HFFc6 (cell line): ENCODE measurements at regions not wholly inside any gene's neighbourhood (a gene's known extent, or its start where the extent isn't known, plus 50 kb on each side); places are given as distances from the start of the nearest gene placed in this dataset.

Source experiments
- DNase-seq: peaks from one replicate; pipeline ENCODE4 v3.0.0-alpha.2; 2018
- H3K27ac Mint-ChIP-seq: 2 replicates; pipeline ENCODE4 v1.8.0; 2020; ENCODE audit warnings: mild to moderate bottlenecking, mixed read lengths
- H3K27me3 Mint-ChIP-seq: 2 replicates; pipeline ENCODE4 v1.8.0; 2021; ENCODE audit warnings: mild to moderate bottlenecking, moderate library complexity, mixed read lengths; ENCODE audit not compliant: insufficient read depth
- H3K36me3 Mint-ChIP-seq: 2 replicates; pipeline ENCODE4 v1.8.0; 2021; ENCODE audit warnings: low read depth, mixed read lengths
- H3K4me1 Mint-ChIP-seq: 2 replicates; pipeline ENCODE4 v1.8.0; 2020; ENCODE audit warnings: low read depth, mixed read lengths
- H3K4me3 Mint-ChIP-seq: 2 replicates; pipeline ENCODE4 v1.8.0; 2020; ENCODE audit warnings: mild to moderate bottlenecking, moderate library complexity, mixed read lengths
- H3K9me3 Mint-ChIP-seq: 2 replicates; pipeline ENCODE4 v1.8.0; 2020; ENCODE audit warnings: mild to moderate bottlenecking, mixed read lengths
- TF ChIP-seq, protein P1 (sequence below): fragments of 200-600 bp; sonication (generic); IDR thresholded peaks from 2 replicates; pipeline ENCODE4 v1.5.0; 2021; ENCODE audit warnings: antibody characterized with exemption, mild to moderate bottlenecking

DNA sequence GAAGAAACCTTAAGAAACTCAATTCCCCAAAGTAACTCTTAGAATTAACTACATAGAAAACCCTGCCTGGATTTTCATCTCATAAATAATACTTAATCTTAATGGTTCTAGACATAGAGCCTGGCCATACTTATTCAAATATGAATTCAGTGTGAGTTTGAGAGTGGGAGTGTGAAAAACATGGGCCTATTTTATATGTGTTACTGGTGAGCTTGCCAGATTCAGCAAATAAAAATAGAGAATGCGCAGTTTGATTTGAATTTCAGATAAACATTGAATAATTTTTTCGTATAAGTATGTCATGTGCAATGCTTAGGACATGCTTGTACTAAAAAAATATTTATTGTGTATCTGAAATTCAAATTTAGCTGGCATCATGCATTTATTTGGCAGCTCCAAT is 473.9 kb upstream of the FZD8 start:
- H3K27ac Mint-ChIP-seq, result no peak overlapping the region
- no peaks in the 10 kb centered on the region for H3K4me1 Mint-ChIP-seq
- no peaks in the 10 kb centered on the region for H3K9me3 Mint-ChIP-seq
- no peaks in the 10 kb centered on the region for H3K36me3 Mint-ChIP-seq
- H3K27me3 Mint-ChIP-seq, result peaks cover 7% of the 10 kb centered on the region; the same call in 1 of the 2 replicates
- no peak for DNase-seq
- TF ChIP-seq, protein P1, sequence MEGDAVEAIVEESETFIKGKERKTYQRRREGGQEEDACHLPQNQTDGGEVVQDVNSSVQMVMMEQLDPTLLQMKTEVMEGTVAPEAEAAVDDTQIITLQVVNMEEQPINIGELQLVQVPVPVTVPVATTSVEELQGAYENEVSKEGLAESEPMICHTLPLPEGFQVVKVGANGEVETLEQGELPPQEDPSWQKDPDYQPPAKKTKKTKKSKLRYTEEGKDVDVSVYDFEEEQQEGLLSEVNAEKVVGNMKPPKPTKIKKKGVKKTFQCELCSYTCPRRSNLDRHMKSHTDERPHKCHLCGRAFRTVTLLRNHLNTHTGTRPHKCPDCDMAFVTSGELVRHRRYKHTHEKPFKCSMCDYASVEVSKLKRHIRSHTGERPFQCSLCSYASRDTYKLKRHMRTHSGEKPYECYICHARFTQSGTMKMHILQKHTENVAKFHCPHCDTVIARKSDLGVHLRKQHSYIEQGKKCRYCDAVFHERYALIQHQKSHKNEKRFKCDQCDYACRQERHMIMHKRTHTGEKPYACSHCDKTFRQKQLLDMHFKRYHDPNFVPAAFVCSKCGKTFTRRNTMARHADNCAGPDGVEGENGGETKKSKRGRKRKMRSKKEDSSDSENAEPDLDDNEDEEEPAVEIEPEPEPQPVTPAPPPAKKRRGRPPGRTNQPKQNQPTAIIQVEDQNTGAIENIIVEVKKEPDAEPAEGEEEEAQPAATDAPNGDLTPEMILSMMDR, result no peak
- H3K4me3 Mint-ChIP-seq, result no peak overlapping the region

GRCh38 chr10:36115364-36115763 is 473.3 kb upstream of the FZD8 start:
- Mint-ChIP-seq H3K27me3 (peaks cover 4% of the 10 kb centered on the region; the same call in 1 of the 2 replicates), H3K4me1 (no peaks in the 10 kb centered on the region), H3K36me3 (no peaks in the 10 kb centered on the region), H3K27ac (no peak overlapping the region), H3K9me3 (no peaks in the 10 kb centered on the region), H3K4me3 (no peak overlapping the region)
- TF ChIP-seq, protein P1, result no peak
- no peak for DNase-seq

DNA sequence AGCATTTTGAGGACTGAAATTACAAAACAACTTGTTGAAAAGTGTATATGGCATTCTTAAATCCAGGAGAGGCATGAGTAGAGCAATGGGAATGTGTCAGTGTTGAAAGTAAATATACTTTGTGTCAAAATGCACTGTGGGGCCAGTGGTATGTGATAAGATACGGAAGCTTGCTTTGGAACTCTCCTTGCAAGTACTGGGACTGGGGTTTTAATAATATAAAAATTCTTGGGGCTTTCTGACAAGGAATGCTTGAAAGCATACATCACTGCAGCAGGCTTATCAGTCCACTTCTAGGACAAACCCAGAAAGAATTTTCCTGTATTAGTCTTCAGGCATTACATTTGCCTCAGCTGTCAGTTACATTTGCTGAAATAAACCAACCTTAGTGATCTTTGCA is 472.8 kb upstream of the FZD8 start:
- no peaks in the 10 kb centered on the region for H3K9me3 Mint-ChIP-seq
- peaks cover 1% of the 10 kb centered on the region; the same call in 1 of the 2 replicates for H3K27me3 Mint-ChIP-seq
- no peaks in the 10 kb centered on the region for H3K36me3 Mint-ChIP-seq
- TF ChIP-seq, protein P1, result no peak
- no peaks in the 10 kb centered on the region for H3K4me1 Mint-ChIP-seq
- no peak overlapping the region for H3K27ac Mint-ChIP-seq
- H3K4me3 Mint-ChIP-seq, result no peak overlapping the region
- no peak for DNase-seq

DNA sequence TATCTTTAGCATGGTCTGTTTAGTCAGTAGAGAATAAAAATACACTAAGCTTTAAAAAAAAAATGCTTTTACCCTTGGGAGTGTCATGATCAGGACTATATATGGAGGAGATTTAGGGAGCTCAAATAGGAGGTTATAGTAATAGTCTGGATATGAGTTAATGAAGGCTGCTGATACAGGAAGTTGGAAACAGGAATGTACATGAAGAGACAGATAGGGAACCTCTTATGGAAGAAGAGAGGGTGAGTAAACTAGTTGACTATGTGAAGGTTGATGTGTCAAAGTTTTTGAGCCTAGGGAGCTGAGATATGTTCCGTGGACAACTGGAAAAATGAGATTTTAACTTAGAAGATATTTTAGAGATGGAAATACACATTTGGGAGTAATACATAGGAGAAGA is 472.0 kb upstream of the FZD8 start:
- Mint-ChIP-seq H3K4me3 (no peak overlapping the region), H3K4me1 (no peaks in the 10 kb centered on the region), H3K27me3 (peaks cover 1% of the 10 kb centered on the region; the same call in 1 of the 2 replicates), H3K27ac (no peak overlapping the region), H3K9me3 (no peaks in the 10 kb centered on the region), H3K36me3 (no peaks in the 10 kb centered on the region)
- no peak for DNase-seq
- TF ChIP-seq, protein P1, result no peak

GRCh38 chr10:36111676-36112075 is 469.6 kb upstream of the FZD8 start:
- Mint-ChIP-seq H3K27me3 (no peaks in the 10 kb centered on the region), H3K4me1 (no peaks in the 10 kb centered on the region), H3K36me3 (no peaks in the 10 kb centered on the region), H3K27ac (no peak overlapping the region), H3K4me3 (no peak overlapping the region), H3K9me3 (no peaks in the 10 kb centered on the region)
- no peak for DNase-seq
- TF ChIP-seq, protein P1, result no peak

DNA sequence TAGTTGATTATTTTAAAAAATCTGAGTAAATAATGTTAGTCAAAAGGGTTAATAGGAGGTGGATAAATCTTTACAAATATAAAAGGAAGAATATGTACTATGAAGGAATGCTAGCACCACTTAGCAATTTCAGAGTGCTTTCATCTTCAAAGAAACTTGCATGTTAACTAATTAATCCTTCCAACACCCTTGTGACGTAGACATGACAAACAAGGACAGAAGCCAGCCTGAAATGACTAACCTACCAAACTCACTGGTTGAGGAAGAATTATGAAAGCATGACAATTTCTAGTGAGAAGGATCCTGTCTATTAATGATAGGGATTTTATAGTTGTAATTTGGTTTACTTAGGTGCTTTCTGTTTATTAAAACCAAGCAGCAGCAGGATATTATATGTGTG is 468.0 kb upstream of the FZD8 start:
- Mint-ChIP-seq H3K27me3 (no peaks in the 10 kb centered on the region), H3K9me3 (no peaks in the 10 kb centered on the region), H3K27ac (no peak overlapping the region), H3K36me3 (no peaks in the 10 kb centered on the region), H3K4me3 (no peak overlapping the region), H3K4me1 (no peaks in the 10 kb centered on the region)
- DNase-seq, result no peak
- TF ChIP-seq, protein P1, result no peak
